Brain microvascular endothelial cell (primary cell): ENCODE measurements at regions not wholly inside any gene's neighbourhood (a gene's known extent, or its start where the extent isn't known, plus 50 kb on each side); places are given as distances from the start of the nearest gene placed in this dataset.

Source experiments
- DNase-seq: peaks from one replicate; pipeline ENCODE4 v3.0.0-alpha.2; 2020
- H3K27ac ChIP-seq: fragments of 250-450 bp; sonication (Bioruptor Pico); 2 replicates; pipeline ENCODE4 v1.5.1; 2020; ENCODE audit warnings: mild to moderate bottlenecking, moderate library complexity
- H3K27me3 ChIP-seq: fragments of 250-450 bp; sonication (Bioruptor Pico); replicated peaks from 2 replicates; pipeline ENCODE4 v1.5.1; 2020; ENCODE audit warnings: mild to moderate bottlenecking
- H3K36me3 ChIP-seq: fragments of 250-450 bp; sonication (Bioruptor Pico); replicated peaks from 2 replicates; pipeline ENCODE4 v1.5.1; 2020; ENCODE audit warnings: mild to moderate bottlenecking
- H3K4me3 ChIP-seq: 2 replicates; pipeline ENCODE4 v1.5.1; 2011; ENCODE audit warnings: low read depth, mild to moderate bottlenecking, control low read depth, low read length, moderate library complexity
- in situ Hi-C: cut with HindIII; loops from 2 replicates; pipeline ENCODE4 v1.10.0; 2017; ENCODE audit warnings: low sequenced_read_pairs, low pct_ligation_motif_present
- TF ChIP-seq, protein P1 (sequence below): IDR thresholded peaks from 2 replicates; pipeline ENCODE4 v1.5.1; 2011; ENCODE audit warnings: low read depth, mild to moderate bottlenecking, moderate library complexity, low read length, control low read depth, inconsistent platforms; ENCODE audit errors: missing control alignments

DNA sequence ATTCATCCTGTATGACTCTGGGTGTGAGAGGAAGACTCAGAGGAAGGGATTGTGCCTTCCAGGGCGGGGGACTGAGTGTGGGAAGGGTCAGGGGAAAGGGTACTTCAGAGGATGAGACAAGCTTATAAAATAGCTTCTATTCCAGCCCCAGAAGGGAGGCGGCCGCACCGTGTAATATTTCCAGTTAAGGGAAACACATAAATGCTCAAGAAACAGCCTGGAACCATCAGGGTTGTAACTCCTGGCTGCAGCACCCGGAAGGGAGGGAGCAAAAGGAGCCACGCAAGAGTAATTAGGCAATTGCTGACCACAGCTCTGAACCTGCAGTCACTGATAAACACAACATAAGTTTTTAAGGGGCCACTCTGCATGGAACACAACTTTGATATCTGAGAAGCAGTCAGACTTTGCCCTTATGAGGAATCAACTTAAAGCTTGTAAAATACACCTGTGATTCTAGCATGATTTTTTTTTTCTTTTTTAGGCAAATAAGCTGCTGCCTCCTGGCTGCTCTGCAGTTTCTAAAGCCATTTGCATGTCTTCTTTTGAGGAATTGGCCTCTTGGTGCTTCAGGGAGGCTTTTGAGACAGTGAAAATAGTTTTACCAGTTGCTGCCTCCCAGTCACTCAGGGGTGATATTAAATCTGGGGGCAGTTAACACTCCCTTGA, 382.7 kb downstream of the ENC1 start:
- TF ChIP-seq, protein P1, sequence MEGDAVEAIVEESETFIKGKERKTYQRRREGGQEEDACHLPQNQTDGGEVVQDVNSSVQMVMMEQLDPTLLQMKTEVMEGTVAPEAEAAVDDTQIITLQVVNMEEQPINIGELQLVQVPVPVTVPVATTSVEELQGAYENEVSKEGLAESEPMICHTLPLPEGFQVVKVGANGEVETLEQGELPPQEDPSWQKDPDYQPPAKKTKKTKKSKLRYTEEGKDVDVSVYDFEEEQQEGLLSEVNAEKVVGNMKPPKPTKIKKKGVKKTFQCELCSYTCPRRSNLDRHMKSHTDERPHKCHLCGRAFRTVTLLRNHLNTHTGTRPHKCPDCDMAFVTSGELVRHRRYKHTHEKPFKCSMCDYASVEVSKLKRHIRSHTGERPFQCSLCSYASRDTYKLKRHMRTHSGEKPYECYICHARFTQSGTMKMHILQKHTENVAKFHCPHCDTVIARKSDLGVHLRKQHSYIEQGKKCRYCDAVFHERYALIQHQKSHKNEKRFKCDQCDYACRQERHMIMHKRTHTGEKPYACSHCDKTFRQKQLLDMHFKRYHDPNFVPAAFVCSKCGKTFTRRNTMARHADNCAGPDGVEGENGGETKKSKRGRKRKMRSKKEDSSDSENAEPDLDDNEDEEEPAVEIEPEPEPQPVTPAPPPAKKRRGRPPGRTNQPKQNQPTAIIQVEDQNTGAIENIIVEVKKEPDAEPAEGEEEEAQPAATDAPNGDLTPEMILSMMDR: no peak
- Histone ChIP-seq H3K4me3 (no peak overlapping the region), H3K27ac (no peak overlapping the region), H3K36me3 (no peaks in the 10 kb centered on the region), H3K27me3 (no peaks in the 10 kb centered on the region)
- DNase-seq: no peak
- in situ Hi-C loops: no loop called here

DNA sequence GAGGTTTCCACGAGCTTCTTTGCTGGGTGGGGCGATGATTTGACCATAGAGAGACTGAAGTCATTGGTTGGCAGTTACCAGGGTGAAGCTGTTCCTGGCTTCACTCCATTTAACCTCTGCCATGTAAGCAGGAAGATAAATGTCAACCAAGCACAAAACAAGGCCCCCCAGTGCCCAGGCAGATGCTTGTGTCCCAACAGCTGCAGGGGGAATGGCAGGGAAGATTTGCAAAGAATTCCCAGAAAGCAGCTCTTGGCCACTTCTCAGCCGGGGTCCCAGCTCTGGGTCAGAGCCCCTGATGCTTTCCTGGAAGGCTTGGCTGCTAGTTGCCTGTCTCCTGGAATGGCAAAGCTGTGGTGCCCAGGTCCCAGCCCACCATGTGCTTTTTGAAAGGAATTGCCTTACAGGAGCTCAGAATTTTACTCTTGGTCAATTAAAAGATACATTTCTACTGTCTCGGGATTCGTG, 383.4 kb downstream of the ENC1 start:
- no peak for DNase-seq
- TF ChIP-seq, protein P1: no peak
- in situ Hi-C loops: no loop called here
- H3K27ac ChIP-seq: no peak overlapping the region
- no peak overlapping the region for H3K4me3 ChIP-seq
- no peaks in the 10 kb centered on the region for H3K36me3 ChIP-seq
- no peaks in the 10 kb centered on the region for H3K27me3 ChIP-seq

DNA sequence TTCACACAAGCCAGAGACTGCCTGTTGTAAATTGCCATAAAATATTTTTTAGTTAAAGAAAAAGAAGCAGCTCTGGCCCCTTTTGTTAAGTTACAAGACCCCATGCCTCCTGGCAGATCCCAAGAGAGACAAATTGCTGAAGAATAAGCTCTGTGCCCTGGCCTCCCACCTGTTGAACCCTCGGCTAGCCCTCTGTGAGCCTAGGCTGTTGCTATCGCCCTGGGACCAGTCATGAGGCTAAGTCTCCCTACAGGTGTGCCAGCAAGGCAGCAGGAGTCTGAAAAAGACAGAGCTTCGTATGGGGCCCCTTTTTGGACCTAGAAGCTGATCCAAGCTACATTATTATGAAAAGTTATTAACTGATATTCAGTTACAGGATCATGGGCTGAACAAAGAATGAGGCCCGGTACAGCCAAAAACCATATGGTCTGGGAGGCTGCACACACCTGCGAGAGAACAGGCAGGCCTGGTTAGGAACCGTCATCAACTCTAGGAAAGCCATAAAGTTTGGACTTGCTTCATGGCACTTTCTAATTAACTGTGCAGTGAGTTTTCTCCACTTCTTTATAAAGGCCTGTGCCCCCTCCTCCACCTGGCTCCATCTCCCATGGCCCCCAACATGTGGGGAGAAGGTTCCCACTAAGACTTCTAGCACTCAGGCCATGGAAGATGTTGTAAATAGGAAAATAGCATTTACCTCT, 384.7 kb downstream of the ENC1 start:
- in situ Hi-C loops: no loop called here
- H3K4me3 ChIP-seq: no peak overlapping the region

DNA sequence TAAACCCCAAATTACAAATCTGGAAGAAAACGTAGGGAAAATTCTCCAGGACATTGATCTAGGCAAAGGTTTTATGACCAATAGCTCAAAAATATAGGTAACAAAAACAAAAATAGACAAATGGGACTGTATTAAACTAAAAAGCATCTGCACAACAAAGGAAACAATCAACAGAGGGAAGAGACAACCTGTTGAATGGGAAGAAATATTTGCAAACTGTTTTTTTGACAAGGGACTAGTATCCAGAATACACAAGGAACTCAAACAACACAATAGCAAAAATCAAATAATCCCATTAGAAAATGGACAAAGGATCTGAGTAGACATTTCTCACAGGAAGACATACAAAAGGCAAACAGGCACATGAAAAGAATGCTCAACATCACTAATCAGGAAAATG, 386.3 kb downstream of the ENC1 start:
- Histone ChIP-seq H3K27me3 (no peaks in the 10 kb centered on the region), H3K4me3 (no peak overlapping the region), H3K36me3 (no peaks in the 10 kb centered on the region), H3K27ac (no peak overlapping the region)
- DNase-seq: no peak
- in situ Hi-C loops: no loop called here
- TF ChIP-seq, protein P1: no peak

More for the DNA sequence above, 384.7 kb downstream of the ENC1 start:
- H3K27me3 ChIP-seq: no peaks in the 10 kb centered on the region
- H3K36me3 ChIP-seq: no peaks in the 10 kb centered on the region
- no peak overlapping the region for H3K27ac ChIP-seq
- DNase-seq: no peak
- TF ChIP-seq, protein P1: no peak

DNA sequence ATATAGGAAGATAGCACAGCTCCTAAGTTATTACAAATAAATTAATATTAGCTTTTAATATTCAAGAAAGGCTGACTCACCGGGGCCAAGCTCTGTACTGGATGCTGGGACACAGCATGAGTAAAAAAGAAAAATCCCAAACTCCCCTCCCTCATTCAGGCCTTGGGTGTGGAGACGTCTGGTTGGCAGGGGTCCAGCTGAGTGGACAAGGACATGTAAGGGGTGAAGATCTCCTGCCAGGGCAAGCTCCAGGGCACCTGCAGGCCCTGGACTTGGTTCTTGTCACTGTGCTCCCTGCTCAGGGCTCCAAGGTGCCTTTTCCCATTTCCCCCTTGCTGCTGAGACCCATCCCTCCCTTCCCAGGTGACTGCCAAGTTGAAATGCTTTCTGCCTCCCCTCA, 388.5 kb downstream of the ENC1 start:
- Histone ChIP-seq H3K27ac (no peak overlapping the region), H3K36me3 (no peaks in the 10 kb centered on the region), H3K27me3 (no peaks in the 10 kb centered on the region), H3K4me3 (no peak overlapping the region)
- in situ Hi-C loops: no loop called here
- TF ChIP-seq, protein P1: no peak
- DNase-seq: no peak
